ENCODE measurements at regions not wholly inside any gene's neighbourhood (a gene's known extent, or its start where the extent isn't known, plus 50 kb on each side); places are given as distances from the start of the nearest gene placed in this dataset.

DNA sequence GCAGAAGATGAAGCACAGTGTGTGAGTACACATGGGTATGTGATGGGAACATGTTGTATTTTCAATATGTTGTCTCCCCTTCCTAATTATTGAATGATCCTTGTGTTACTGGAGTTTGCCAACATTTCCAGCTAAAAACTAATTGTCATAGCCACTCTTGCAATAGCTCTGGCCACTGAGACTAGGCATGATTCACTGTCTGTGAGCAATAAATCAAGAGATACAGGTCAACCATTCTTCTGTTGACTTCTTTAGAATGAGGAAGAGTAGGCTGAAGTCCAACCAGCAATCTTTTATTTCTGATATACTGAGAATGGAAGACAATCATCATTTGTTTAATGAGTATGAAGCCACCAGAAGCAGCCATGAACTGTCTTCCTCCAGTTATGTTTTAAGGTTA, 413.9 kb downstream of the SLITRK5 start:
- Histone ChIP-seq H3K36me3 (ENCODE audit: low read depth) (no peaks in the 10 kb centered on the region), H3K4me3 (no peak overlapping the region), H3K4me1 (ENCODE audit: low read depth) (no peaks in the 10 kb centered on the region), H3K9me3 (no peaks in the 10 kb centered on the region)
- ATAC-seq (no peak), DNase-seq (no peak)
- TF ChIP-seq CTCF (IDR thresholded peaks at IDR 0.05): no peak
- intact Hi-C loops (cut with DNase I, micrococcal nuclease): no loop called here

- intact Hi-C loops (cut with DNase I, micrococcal nuclease): no loop called here
- ATAC-seq: no peak
Measured at GRCh38 chr13:88086577-88086976, 415.4 kb downstream of the SLITRK5 start.

GRCh38 chr13:88097541-88097940, 426.4 kb downstream of the SLITRK5 start:
- TF ChIP-seq CTCF (IDR thresholded peaks at IDR 0.05): no peak
- no peaks in the 10 kb centered on the region for H3K9me3 ChIP-seq
- no peaks in the 10 kb centered on the region for H3K4me1 ChIP-seq (ENCODE audit: low read depth)
- no peak overlapping the region for H3K4me3 ChIP-seq
- H3K36me3 ChIP-seq (ENCODE audit: low read depth): no peaks in the 10 kb centered on the region
- DNase-seq: no peak
- ATAC-seq: no peak
- intact Hi-C loops (cut with DNase I, micrococcal nuclease): no loop called here

More at GRCh38 chr13:88086577-88086976, 415.4 kb downstream of the SLITRK5 start:
- no peaks in the 10 kb centered on the region for H3K36me3 ChIP-seq (ENCODE audit: low read depth)
- H3K4me1 ChIP-seq (ENCODE audit: low read depth): no peaks in the 10 kb centered on the region
- DNase-seq: no peak
- no peak for TF ChIP-seq CTCF (IDR thresholded peaks at IDR 0.05)
- no peak overlapping the region for H3K4me3 ChIP-seq
- no peaks in the 10 kb centered on the region for H3K9me3 ChIP-seq

DNA sequence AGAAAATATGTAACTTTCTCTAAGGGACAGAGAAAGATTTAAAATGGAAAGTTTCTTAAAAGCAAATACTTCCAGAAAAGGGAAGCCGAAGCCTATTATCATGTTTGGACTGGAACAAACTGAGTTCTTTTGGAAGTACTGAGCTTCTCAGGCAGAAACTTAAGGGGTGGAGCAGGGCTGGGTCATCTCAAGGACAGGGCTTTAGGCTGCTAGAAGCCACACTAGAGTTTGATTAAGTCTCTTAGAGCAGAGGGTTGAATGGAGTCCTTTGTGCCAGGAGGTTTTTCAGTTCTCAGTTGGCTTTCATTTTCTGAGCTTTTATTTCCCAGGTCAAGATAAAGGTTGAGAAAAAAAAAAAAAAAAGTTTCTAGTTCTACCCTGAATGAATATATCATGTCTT, 432.7 kb downstream of the SLITRK5 start:
- Histone ChIP-seq H3K4me3 (no peak overlapping the region), H3K9me3 (no peaks in the 10 kb centered on the region), H3K36me3 (ENCODE audit: low read depth) (no peaks in the 10 kb centered on the region), H3K4me1 (ENCODE audit: low read depth) (no peaks in the 10 kb centered on the region)
- TF ChIP-seq CTCF (IDR thresholded peaks at IDR 0.05): no peak
- intact Hi-C loops (cut with DNase I, micrococcal nuclease): no loop called here
- ATAC-seq (no peak), DNase-seq (no peak)

DNA sequence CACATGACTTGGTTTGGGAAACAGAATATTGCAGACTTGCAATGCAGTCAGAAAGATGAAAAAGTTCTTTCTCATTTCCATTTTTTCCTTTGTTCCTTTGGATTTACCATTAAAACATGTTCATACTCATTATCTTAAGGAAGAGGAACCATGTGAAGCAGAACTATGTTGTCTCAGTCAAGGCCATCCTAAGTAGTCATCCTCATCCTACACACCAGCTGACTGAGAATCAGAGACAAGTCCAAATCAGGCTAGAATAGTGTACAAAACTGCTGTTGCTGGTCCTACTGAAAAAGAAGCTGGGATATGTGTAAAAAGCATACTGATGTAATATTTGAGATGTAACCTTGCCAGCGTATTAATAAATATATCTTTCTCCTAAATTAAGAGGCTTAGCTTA, 433.4 kb downstream of the SLITRK5 start:
- no peak for TF ChIP-seq CTCF (IDR thresholded peaks at IDR 0.05)
- Histone ChIP-seq H3K36me3 (ENCODE audit: low read depth) (no peaks in the 10 kb centered on the region), H3K4me1 (ENCODE audit: low read depth) (no peaks in the 10 kb centered on the region), H3K4me3 (no peak overlapping the region), H3K9me3 (no peaks in the 10 kb centered on the region)
- DNase-seq: no peak
- intact Hi-C loops (cut with DNase I, micrococcal nuclease): no loop called here
- ATAC-seq: no peak

GRCh38 chr13:88107570-88107969, 436.4 kb downstream of the SLITRK5 start:
- TF ChIP-seq CTCF (IDR thresholded peaks at IDR 0.05): no peak
- H3K4me3 ChIP-seq: no peak overlapping the region
- intact Hi-C loops (cut with DNase I, micrococcal nuclease): no loop called here
- DNase-seq (no peak), ATAC-seq (no peak)
- no peaks in the 10 kb centered on the region for H3K9me3 ChIP-seq
- H3K4me1 ChIP-seq (ENCODE audit: low read depth): no peaks in the 10 kb centered on the region
- H3K36me3 ChIP-seq (ENCODE audit: low read depth): no peaks in the 10 kb centered on the region
